CD4-positive, CD25-positive, alpha-beta regulatory T cell (primary cell): ENCODE measurements at regions not wholly inside any gene's neighbourhood (a gene's known extent, or its start where the extent isn't known, plus 50 kb on each side); places are given as distances from the start of the nearest gene placed in this dataset.

Source experiments
- ATAC-seq, 2 donors: fragments of 150-1000 bp; cut with Tn5 transposase; one replicate each; pipeline ENCODE4 v1.10.0; 2021; ENCODE audit warnings: low read depth in 2 of 2, moderate number of reproducible peaks in 2 of 2, moderate library complexity in 1 of 2
- DNase-seq, 3 donors: peaks; one replicate each; pipeline versions ENCODE4 v3.0.0 to v3.0.0-alpha.2; 2012 to 2022; ENCODE audit warnings: mixed read lengths in 1 of 3
- H3K27ac ChIP-seq: one replicate; pipeline ENCODE4 v1.7.0; 2013; ENCODE audit warnings: mild to moderate bottlenecking, low read length; ENCODE audit not compliant: insufficient read depth, poor library complexity, severe bottlenecking
- H3K27me3 ChIP-seq: one replicate; pipeline ENCODE4 v1.7.0; 2013; ENCODE audit warnings: low read length; ENCODE audit not compliant: control insufficient read depth, insufficient read depth
- H3K36me3 ChIP-seq: one replicate; pipeline ENCODE4 v1.7.0; 2013; ENCODE audit warnings: mild to moderate bottlenecking, low read length, moderate library complexity; ENCODE audit not compliant: control insufficient read depth, insufficient read depth
- H3K4me1 ChIP-seq: 2 replicates; pipeline ENCODE4 v1.7.0; 2013; ENCODE audit warnings: mild to moderate bottlenecking, low read length; ENCODE audit not compliant: insufficient read depth, control insufficient read depth, poor library complexity, severe bottlenecking
- H3K4me3 ChIP-seq: one replicate; pipeline ENCODE4 v1.7.0; 2013; ENCODE audit warnings: low read depth, mild to moderate bottlenecking, low read length, moderate library complexity
- H3K9me3 ChIP-seq, 2 experiments: 1 replicate in 1 of 2; 2 replicates in 1 of 2; pipeline ENCODE4 v1.7.0; 2013; ENCODE audit warnings: low read length in 2 of 2, mild to moderate bottlenecking in 1 of 2, moderate library complexity in 1 of 2; ENCODE audit not compliant: control insufficient read depth in 2 of 2
- H3K27ac Mint-ChIP-seq, 3 donors: one replicate each; pipeline ENCODE4 v1.8.0; 2020 to 2022; ENCODE audit warnings: mild to moderate bottlenecking in 3 of 3, mixed read lengths in 3 of 3, moderate library complexity in 2 of 3
- H3K27me3 Mint-ChIP-seq: one replicate; pipeline ENCODE4 v1.8.0; 2022; ENCODE audit warnings: mild to moderate bottlenecking, mixed read lengths
- H3K36me3 Mint-ChIP-seq: one replicate; pipeline ENCODE4 v1.8.0; 2020; ENCODE audit warnings: mixed read lengths
- H3K4me1 Mint-ChIP-seq, 4 donors: one replicate each; pipeline ENCODE4 v1.8.0; 2020 to 2022; ENCODE audit warnings: mixed read lengths in 4 of 4, mild to moderate bottlenecking in 1 of 4
- H3K4me3 Mint-ChIP-seq, 4 donors: one replicate each; pipeline ENCODE4 v1.8.0; 2020 to 2022; ENCODE audit warnings: mild to moderate bottlenecking in 4 of 4, mixed read lengths in 4 of 4, moderate library complexity in 3 of 4
- H3K9me3 Mint-ChIP-seq, 7 donors: one replicate each; pipeline ENCODE4 v1.8.0; 2020 to 2022; ENCODE audit warnings: mixed read lengths in 7 of 7, mild to moderate bottlenecking in 3 of 7, moderate library complexity in 2 of 7

DNA sequence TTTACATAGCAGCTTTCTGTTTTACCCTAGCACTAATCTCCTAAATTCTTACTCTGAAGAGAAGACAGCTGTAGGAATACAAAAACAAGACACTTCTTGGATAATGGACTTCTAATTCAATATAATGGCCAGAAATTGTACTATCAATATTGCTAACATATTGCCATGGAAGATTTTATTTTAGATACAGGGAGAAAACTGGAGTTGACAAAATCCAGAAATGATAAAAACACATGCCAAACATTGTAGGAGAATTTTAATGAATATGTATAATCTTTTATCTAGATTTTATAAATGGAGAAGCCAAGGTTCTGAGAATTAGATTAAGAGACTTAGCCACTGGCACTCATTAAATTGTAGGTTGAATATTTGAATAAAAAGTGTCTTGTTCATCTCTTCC is 1838.8 kb upstream of the LRRTM1 start:
- Mint-ChIP-seq H3K27me3 (no peaks in the 10 kb centered on the region), H3K4me3 (no peak overlapping the region), H3K4me1 (no peaks in the 10 kb centered on the region)

DNA sequence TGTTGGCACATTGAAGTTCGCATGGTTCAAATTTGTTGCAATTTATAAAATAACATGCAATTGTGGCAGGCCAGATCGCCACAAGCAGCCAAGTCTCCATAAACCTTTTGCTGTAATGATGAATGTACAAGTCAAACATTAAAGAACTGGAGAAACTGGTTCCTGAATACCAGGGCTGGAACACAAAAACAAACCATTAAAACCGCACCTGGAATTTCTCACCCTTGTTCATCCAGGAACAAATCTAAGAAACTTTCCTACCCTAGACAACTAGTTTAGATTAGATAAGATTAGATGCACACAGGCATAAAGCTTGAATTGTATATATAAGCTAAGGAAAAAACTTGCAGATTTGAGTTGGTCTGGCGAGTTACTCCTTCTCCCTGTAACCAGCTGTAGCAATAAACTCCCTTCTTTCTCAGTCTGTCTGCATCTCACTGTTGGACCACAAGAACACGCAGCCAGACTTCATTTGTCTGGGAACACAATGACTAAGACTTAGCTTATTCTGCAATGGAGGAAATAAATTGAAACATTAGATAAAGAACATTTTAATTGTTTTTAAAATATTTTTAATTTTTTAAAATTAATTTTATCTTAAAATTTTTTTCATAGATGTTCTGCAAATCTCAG is 1835.5 kb upstream of the LRRTM1 start:
- no peak for ATAC-seq
- Mint-ChIP-seq H3K36me3 (no peaks in the 10 kb centered on the region), H3K9me3 (peaks cover 6 to 23% (median 13%) of the 10 kb centered on the region in 7 donors), H3K4me3 (no peak overlapping the region), H3K4me1 (no peaks in the 10 kb centered on the region), H3K27me3 (no peaks in the 10 kb centered on the region), H3K27ac (no peak overlapping the region)
- Histone ChIP-seq H3K4me3 (no peak overlapping the region), H3K27me3 (no peaks in the 10 kb centered on the region), H3K27ac (no peak overlapping the region), H3K36me3 (no peaks in the 10 kb centered on the region), H3K4me1 (no peaks in the 10 kb centered on the region), H3K9me3 (peaks cover 0 to 9% of the 10 kb centered on the region in 2 experiments)
- DNase-seq, result no peak

More for the DNA sequence above, 1838.8 kb upstream of the LRRTM1 start:
- DNase-seq (no peak), ATAC-seq (no peak)
- Histone ChIP-seq H3K27ac (no peak overlapping the region), H3K9me3 (peaks cover 0 to 8% of the 10 kb centered on the region in 2 experiments), H3K36me3 (no peaks in the 10 kb centered on the region), H3K4me3 (no peak overlapping the region), H3K27me3 (no peaks in the 10 kb centered on the region), H3K4me1 (no peaks in the 10 kb centered on the region)
- Mint-ChIP-seq H3K9me3 (peaks cover 9 to 23% (median 15%) of the 10 kb centered on the region in 7 donors), H3K27ac (no peak overlapping the region), H3K36me3 (no peaks in the 10 kb centered on the region)

DNA sequence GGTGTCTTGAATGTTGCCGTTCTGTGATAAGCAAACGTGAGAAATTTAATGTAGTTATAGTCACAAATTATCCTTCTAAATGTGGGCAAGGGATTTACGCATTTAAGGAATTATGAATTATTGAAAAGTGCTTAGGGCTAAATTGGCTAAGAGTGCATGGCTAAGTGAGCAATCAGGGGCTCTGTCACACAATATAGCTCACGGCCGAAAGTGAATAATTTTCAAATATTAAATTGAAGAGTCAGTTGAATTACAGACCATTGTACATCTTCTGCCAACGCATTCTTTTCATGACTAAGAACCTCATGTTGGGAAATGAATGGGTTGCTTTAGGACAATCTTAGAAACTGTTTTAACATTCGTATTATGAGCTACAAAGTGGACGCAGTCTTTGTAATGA is 1832.9 kb upstream of the LRRTM1 start:
- H3K27me3 Mint-ChIP-seq, result no peaks in the 10 kb centered on the region
- H3K36me3 ChIP-seq, result no peaks in the 10 kb centered on the region
- no peak overlapping the region for H3K27ac ChIP-seq
- peaks cover 0 to 10% of the 10 kb centered on the region in 2 experiments for H3K9me3 ChIP-seq
- H3K4me1 Mint-ChIP-seq, result no peaks in the 10 kb centered on the region
- peaks cover 3 to 23% (median 11%) of the 10 kb centered on the region in 7 donors for H3K9me3 Mint-ChIP-seq
- no peaks in the 10 kb centered on the region for H3K27me3 ChIP-seq
- H3K4me3 ChIP-seq, result no peak overlapping the region
- H3K4me3 Mint-ChIP-seq, result no peak overlapping the region
- no peaks in the 10 kb centered on the region for H3K36me3 Mint-ChIP-seq
- DNase-seq (no peak), ATAC-seq (no peak)
- no peak overlapping the region for H3K27ac Mint-ChIP-seq
- H3K4me1 ChIP-seq, result no peaks in the 10 kb centered on the region

DNA sequence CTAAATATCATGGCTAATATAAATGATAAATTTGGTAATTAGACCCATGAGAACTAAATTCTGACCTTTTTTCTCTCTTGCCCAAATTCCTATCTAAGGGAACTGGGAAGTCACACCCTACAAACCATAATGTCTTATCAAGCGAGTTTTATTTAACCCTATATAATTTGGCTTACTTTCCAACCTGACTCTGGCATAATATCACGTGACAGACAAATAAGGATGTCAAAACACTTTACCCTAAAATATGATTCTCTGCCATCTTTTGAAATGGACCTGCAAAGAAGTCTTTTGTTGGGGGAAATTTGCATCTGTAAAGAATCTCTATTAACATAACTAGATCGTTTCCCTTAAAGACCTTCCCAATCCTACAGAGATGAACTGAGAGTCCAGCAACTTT is 1823.5 kb upstream of the LRRTM1 start:
- Mint-ChIP-seq H3K4me1 (no peaks in the 10 kb centered on the region), H3K36me3 (no peaks in the 10 kb centered on the region)

DNA sequence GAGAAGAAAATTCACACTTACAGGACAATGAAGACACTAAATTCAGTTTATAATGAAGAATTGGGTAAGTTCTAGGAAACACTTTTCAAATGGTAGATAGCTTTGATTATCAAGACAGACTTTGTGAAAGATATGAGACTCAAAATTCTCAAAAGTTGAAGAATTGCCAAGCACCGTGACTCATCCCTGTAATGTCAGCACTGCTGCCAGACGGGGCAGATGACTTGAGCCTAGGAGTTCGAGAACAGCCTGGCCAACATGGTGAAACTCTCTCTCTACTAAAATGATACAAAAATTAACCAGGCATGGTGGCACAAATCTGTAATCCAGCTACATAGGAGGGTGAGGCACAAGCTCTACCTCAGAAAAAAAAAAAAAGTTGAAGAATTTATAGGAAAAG is 1820.1 kb upstream of the LRRTM1 start:
- H3K9me3 Mint-ChIP-seq, result peaks cover 3 to 27% (median 8%) of the 10 kb centered on the region in 7 donors

More for the DNA sequence above, 1823.5 kb upstream of the LRRTM1 start:
- Mint-ChIP-seq H3K9me3 (peaks cover 4 to 27% (median 6%) of the 10 kb centered on the region in 7 donors), H3K4me3 (no peak overlapping the region), H3K27me3 (no peaks in the 10 kb centered on the region), H3K27ac (no peak overlapping the region)
- DNase-seq, result no peak
- Histone ChIP-seq H3K27me3 (no peaks in the 10 kb centered on the region), H3K4me3 (no peak overlapping the region), H3K9me3 (peaks cover 13 to 17% of the 10 kb centered on the region in 2 experiments), H3K4me1 (no peaks in the 10 kb centered on the region), H3K36me3 (no peaks in the 10 kb centered on the region), H3K27ac (no peak overlapping the region)
- no peak for ATAC-seq

DNA sequence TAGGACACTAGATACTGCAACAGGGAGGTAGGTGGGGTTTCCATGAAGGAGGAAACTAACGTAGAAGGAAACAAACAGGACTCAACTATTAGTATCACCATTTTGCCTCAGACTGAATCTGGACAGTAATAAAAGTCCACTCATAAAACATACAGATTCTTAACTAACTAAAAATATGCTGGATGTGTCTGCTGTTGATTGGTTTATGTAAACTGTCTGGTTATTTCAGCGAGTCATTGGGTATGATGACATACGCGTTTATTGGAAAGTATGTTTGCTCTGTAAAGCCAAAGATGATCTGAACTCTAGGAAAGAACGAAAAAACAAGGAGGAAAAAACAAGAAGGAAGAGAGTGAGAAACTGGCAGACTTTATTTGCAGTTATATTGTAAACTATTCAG is 1816.1 kb upstream of the LRRTM1 start:
- no peak overlapping the region for H3K4me3 ChIP-seq
- no peak for DNase-seq
- H3K9me3 Mint-ChIP-seq, result peaks cover 1 to 39% (median 5%) of the 10 kb centered on the region in 7 donors
- ATAC-seq, result no peak
- H3K4me3 Mint-ChIP-seq, result no peak overlapping the region
- no peaks in the 10 kb centered on the region for H3K27me3 ChIP-seq
- no peaks in the 10 kb centered on the region for H3K4me1 Mint-ChIP-seq
- no peaks in the 10 kb centered on the region for H3K4me1 ChIP-seq
- H3K9me3 ChIP-seq, result no peaks in the 10 kb centered on the region
- no peak overlapping the region for H3K27ac ChIP-seq
- no peak overlapping the region for H3K27ac Mint-ChIP-seq
- no peaks in the 10 kb centered on the region for H3K36me3 ChIP-seq
- no peaks in the 10 kb centered on the region for H3K36me3 Mint-ChIP-seq
- H3K27me3 Mint-ChIP-seq, result no peaks in the 10 kb centered on the region

More for the DNA sequence above, 1820.1 kb upstream of the LRRTM1 start:
- H3K27ac Mint-ChIP-seq, result no peak overlapping the region
- H3K36me3 ChIP-seq, result no peaks in the 10 kb centered on the region
- H3K27ac ChIP-seq, result no peak overlapping the region
- DNase-seq (no peak), ATAC-seq (no peak)
- H3K36me3 Mint-ChIP-seq, result no peaks in the 10 kb centered on the region
- H3K4me3 ChIP-seq, result no peak overlapping the region
- H3K27me3 Mint-ChIP-seq, result no peaks in the 10 kb centered on the region
- no peak overlapping the region for H3K4me3 Mint-ChIP-seq
- H3K4me1 Mint-ChIP-seq, result no peaks in the 10 kb centered on the region
- H3K4me1 ChIP-seq, result no peaks in the 10 kb centered on the region
- no peaks in the 10 kb centered on the region for H3K27me3 ChIP-seq
- H3K9me3 ChIP-seq, result peaks cover under 1 to 5% of the 10 kb centered on the region in 2 experiments

DNA sequence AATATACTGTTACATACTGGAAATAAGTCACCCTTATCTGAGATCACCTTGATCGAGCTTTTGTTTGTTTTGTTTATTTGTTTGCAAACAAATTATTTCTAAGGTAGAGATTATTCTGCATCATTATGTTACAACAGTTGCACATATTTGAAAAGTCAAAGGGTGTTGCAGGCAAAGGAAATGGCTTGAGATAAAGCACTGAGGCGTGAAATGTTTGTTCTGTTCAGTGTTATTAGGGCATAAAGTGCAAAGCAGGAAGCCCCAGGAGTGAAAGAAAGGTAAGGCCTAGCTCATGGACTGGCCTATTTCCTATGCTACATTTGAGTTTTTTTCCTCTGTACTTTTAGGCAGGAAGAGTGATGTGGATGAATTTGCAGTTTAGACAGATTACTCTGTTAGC is 1815.6 kb upstream of the LRRTM1 start:
- no peaks in the 10 kb centered on the region for H3K4me1 ChIP-seq
- Mint-ChIP-seq H3K4me1 (no peaks in the 10 kb centered on the region), H3K27ac (peak overlapping the region in 1 of 3 donors; percentile 11), H3K27me3 (no peaks in the 10 kb centered on the region), H3K4me3 (no peak overlapping the region), H3K36me3 (no peaks in the 10 kb centered on the region), H3K9me3 (peaks cover 1 to 35% (median 5%) of the 10 kb centered on the region in 7 donors)
- H3K36me3 ChIP-seq, result no peaks in the 10 kb centered on the region
- H3K9me3 ChIP-seq, result peaks cover 0 to 2% of the 10 kb centered on the region in 2 experiments
- no peak for ATAC-seq
- H3K4me3 ChIP-seq, result no peak overlapping the region
- no peak for DNase-seq
- no peaks in the 10 kb centered on the region for H3K27me3 ChIP-seq
- no peak overlapping the region for H3K27ac ChIP-seq

DNA sequence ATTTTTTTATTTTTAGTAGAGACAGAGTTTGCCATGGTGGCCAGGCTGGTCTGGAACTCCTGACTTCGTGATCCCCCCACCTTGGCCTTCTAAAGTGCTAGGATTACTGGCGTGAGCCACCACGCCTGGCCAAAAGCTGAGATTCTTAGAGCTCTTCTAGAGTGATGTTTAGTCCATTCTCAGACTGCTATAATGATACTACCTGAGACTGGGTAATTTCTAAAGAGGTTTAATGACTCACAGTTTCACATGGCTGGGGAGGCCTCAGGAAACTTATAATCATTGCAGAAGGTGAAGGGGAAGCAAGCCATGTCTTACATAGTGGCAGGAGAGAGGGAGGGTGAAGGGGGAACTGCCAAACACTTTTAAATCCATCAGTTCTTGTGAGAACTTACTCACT is 1804.9 kb upstream of the LRRTM1 start:
- Histone ChIP-seq H3K27ac (no peak overlapping the region), H3K4me1 (no peaks in the 10 kb centered on the region), H3K4me3 (no peak overlapping the region), H3K36me3 (no peaks in the 10 kb centered on the region), H3K27me3 (no peaks in the 10 kb centered on the region), H3K9me3 (peaks cover 0 to 3% of the 10 kb centered on the region in 2 experiments)
- ATAC-seq, result no peak
- Mint-ChIP-seq H3K4me1 (no peaks in the 10 kb centered on the region), H3K36me3 (no peaks in the 10 kb centered on the region), H3K4me3 (no peak overlapping the region), H3K27me3 (no peaks in the 10 kb centered on the region), H3K9me3 (peaks cover 5 to 28% (median 10%) of the 10 kb centered on the region in 7 donors), H3K27ac (no peak overlapping the region)
- no peak for DNase-seq
